PC-3 (cell line): ENCODE measurements at regions not wholly inside any gene's neighbourhood (a gene's known extent, or its start where the extent isn't known, plus 50 kb on each side); places are given as distances from the start of the nearest gene placed in this dataset.

Experiments used
- ATAC-seq: fragments of 200-7000 bp; cut with Tn5 transposase; 2 replicates; pipeline ENCODE4 v1.9.1; 2020; ENCODE audit warnings: mild to moderate bottlenecking, moderate library complexity
- BruUV-seq: library from RNA; stranded (reverse); fragments of 400-500 nt; replicated peaks from 2 replicates; lab custom pipeline; 2021; lab: Mats Ljungman, UMichigan
- CTCF ChIA-PET: fragments of 300-600 bp; sonication (Branson Sonifier 250); formaldehyde crosslinking; loops from one replicate; lab custom pipeline; 2022; ENCODE audit warnings: antibody characterized with exemption; lab: Charles Lee
- POLR2A ChIA-PET: fragments of 300-600 bp; sonication (Branson Sonifier 250); formaldehyde crosslinking; loops from one replicate; lab custom pipeline; 2022; ENCODE audit warnings: antibody characterized with exemption; ENCODE audit not compliant: unreplicated experiment; lab: Charles Lee
- DNase-seq: peaks from one replicate; pipeline ENCODE4 v3.0.0-alpha.2; 2015
- H2AFZ ChIP-seq: fragments of 300-600 bp; sonication (generic); 2 replicates; pipeline ENCODE4 v1.6.0; 2016; ENCODE audit warnings: antibody characterized with exemption, low read length
- H3F3A ChIP-seq: fragments of 300-600 bp; sonication (generic); one replicate; pipeline ENCODE4 v1.6.0; 2017; ENCODE audit warnings: antibody characterized with exemption, low read length, control low read depth, mild to moderate bottlenecking; ENCODE audit not compliant: unreplicated experiment
- H3K27ac ChIP-seq: fragments of 300-600 bp; sonication (generic); 2 replicates; pipeline ENCODE4 v1.5.1; 2016; ENCODE audit warnings: mild to moderate bottlenecking, low read length
- H3K27me3 ChIP-seq: fragments of 300-600 bp; sonication (generic); 2 replicates; pipeline ENCODE4 v1.6.1; 2016; ENCODE audit warnings: low read length, mixed read lengths
- H3K36me3 ChIP-seq: fragments of 300-600 bp; sonication (generic); 2 replicates; pipeline ENCODE4 v1.6.1; 2016; ENCODE audit warnings: low read depth, mixed run types, low read length, mixed read lengths
- H3K4me1 ChIP-seq: fragments of 300-600 bp; sonication (generic); 2 replicates; pipeline ENCODE4 v1.5.1; 2016; ENCODE audit warnings: low read length; ENCODE audit not compliant: insufficient read depth
- H3K4me2 ChIP-seq: fragments of 300-600 bp; sonication (generic); 2 replicates; pipeline ENCODE4 v1.6.0; 2016; ENCODE audit warnings: low read length
- H3K4me3 ChIP-seq: fragments of 300-600 bp; sonication (generic); 2 replicates; pipeline ENCODE4 v1.5.1; 2016; ENCODE audit warnings: mild to moderate bottlenecking, low read length, mixed read lengths
- H3K79me2 ChIP-seq: fragments of 300-600 bp; sonication (generic); 2 replicates; pipeline ENCODE4 v1.6.1; 2017; ENCODE audit warnings: low read length, mixed read lengths
- H3K9ac ChIP-seq: fragments of 300-600 bp; sonication (generic); 2 replicates; pipeline ENCODE4 v1.6.0; 2016; ENCODE audit warnings: mild to moderate bottlenecking, low read length
- H3K9me2 ChIP-seq: fragments of 300-600 bp; sonication (generic); replicated peaks from 2 replicates; pipeline ENCODE4 v1.6.1; 2016; ENCODE audit warnings: mixed run types, low read length, mixed read lengths
- H3K9me3 ChIP-seq: fragments of 300-600 bp; sonication (generic); 2 replicates; pipeline ENCODE4 v1.6.1; 2016; ENCODE audit warnings: low read length, mixed read lengths
- H4K20me1 ChIP-seq: fragments of 300-600 bp; sonication (generic); 2 replicates; pipeline ENCODE4 v1.6.1; 2016; ENCODE audit warnings: low read length, mixed read lengths
- EZH2 ChIP-seq: fragments of 300-600 bp; sonication (generic); IDR thresholded peaks from one replicate; pipeline ENCODE4 v1.6.1; 2017; ENCODE audit warnings: antibody characterized with exemption, mild to moderate bottlenecking, low read length; ENCODE audit not compliant: unreplicated experiment
- EZH2phosphoT487 ChIP-seq: fragments of 300-600 bp; sonication (generic); IDR thresholded peaks from 2 replicates; pipeline ENCODE4 v1.6.1; 2018; ENCODE audit warnings: mild to moderate bottlenecking, antibody characterized with exemption, low read length, borderline replicate concordance
- intact Hi-C: fragments of 100-400 bp; cut with micrococcal nuclease; formaldehyde crosslinking; loops from 2 replicates; pipeline ENCODE4 v1.9.0; 2023
- TF ChIP-seq, protein P1 (sequence below): fragments of 300-600 bp; sonication (generic); conservative IDR thresholded peaks from 2 replicates; pipeline ENCODE4 v1.5.1; 2017; ENCODE audit warnings: antibody characterized with exemption, low read depth, mild to moderate bottlenecking, low read length

- Histone ChIP-seq H3K27me3 (peaks cover 80% of the 10 kb centered on the region), H2AFZ (no peak overlapping the region), H3K9me3 (no peaks in the 10 kb centered on the region), H3K79me2 (no peaks in the 10 kb centered on the region), H3K9me2 (no peaks in the 10 kb centered on the region), H3K9ac (no peak overlapping the region), H3K4me2 (no peak overlapping the region), H4K20me1 (no peaks in the 10 kb centered on the region), H3K4me3 (no peak overlapping the region), H3K4me1 (no peaks in the 10 kb centered on the region), H3K36me3 (no peaks in the 10 kb centered on the region), H3F3A (no peaks in the 10 kb centered on the region), H3K27ac (no peak overlapping the region)
- DNase-seq (no peak), ATAC-seq (no peak)
- intact Hi-C loops: no loop called here
- TF ChIP-seq, protein P1, sequence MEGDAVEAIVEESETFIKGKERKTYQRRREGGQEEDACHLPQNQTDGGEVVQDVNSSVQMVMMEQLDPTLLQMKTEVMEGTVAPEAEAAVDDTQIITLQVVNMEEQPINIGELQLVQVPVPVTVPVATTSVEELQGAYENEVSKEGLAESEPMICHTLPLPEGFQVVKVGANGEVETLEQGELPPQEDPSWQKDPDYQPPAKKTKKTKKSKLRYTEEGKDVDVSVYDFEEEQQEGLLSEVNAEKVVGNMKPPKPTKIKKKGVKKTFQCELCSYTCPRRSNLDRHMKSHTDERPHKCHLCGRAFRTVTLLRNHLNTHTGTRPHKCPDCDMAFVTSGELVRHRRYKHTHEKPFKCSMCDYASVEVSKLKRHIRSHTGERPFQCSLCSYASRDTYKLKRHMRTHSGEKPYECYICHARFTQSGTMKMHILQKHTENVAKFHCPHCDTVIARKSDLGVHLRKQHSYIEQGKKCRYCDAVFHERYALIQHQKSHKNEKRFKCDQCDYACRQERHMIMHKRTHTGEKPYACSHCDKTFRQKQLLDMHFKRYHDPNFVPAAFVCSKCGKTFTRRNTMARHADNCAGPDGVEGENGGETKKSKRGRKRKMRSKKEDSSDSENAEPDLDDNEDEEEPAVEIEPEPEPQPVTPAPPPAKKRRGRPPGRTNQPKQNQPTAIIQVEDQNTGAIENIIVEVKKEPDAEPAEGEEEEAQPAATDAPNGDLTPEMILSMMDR: no peak
- ChIA-PET POLR2A (no interaction called here), CTCF (no interaction called here)
- BruUV-seq: no TSS peak
Observed at GRCh38 chr12:131464081-131464480, 246.8 kb upstream of the SFSWAP start.

DNA sequence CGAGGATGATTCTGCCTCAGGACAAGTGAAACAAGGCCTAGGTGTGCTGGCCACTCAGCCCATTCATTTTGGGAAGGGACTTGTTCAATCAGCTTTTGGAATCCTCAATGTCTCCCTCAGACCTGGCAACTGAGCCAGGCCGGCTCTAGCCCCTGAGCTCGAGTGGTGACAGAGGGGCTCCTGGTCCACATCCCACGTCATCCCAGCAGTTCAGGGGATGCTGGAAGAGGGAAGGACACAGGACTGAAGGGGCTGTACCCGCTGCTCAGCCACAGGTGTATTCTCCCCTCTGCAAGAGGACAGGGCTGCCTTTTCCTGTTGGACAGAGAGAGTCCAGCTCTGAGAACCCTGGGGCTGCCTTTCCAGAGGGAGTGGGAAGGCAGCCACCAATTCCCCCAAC, 244.6 kb upstream of the SFSWAP start:
- no peaks in the 10 kb centered on the region for H3F3A ChIP-seq
- H3K79me2 ChIP-seq: no peaks in the 10 kb centered on the region
- no peak overlapping the region for H3K4me3 ChIP-seq
- H3K4me1 ChIP-seq: no peaks in the 10 kb centered on the region
- intact Hi-C loops: no loop called here
- no peaks in the 10 kb centered on the region for H3K36me3 ChIP-seq
- H4K20me1 ChIP-seq: no peaks in the 10 kb centered on the region
- no peak overlapping the region for H3K9ac ChIP-seq
- H3K4me2 ChIP-seq: no peak overlapping the region
- peaks cover 64% of the 10 kb centered on the region for H3K27me3 ChIP-seq
- ATAC-seq (no peak), DNase-seq (no peak)
- H3K9me3 ChIP-seq: no peaks in the 10 kb centered on the region
- no TSS peak for BruUV-seq
- ChIA-PET CTCF (no interaction called here), POLR2A (no interaction called here)
- TF ChIP-seq EZH2: no peak
- TF ChIP-seq, protein P1: no peak
- no peaks in the 10 kb centered on the region for H3K9me2 ChIP-seq
- no peak overlapping the region for H3K27ac ChIP-seq
- H2AFZ ChIP-seq: no peak overlapping the region

DNA sequence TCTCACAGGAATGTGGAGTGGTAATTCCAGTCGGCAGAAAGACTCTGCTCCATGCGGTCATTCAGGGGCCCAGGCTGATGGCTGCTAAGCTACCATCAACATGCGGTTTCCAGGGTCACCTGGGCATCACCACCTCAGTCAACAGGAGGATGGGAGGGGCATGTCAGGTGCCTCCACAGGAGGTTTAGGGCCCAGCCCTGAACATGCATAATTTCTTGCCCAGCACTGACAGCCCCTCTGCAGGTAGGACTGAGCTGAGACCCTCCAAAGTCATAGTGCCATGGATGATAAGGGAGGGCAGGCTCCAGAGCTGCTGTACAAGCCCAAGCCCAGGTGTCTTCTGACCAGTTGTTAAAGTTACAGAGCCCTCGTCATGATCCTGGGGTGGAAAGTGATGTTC, 244.0 kb upstream of the SFSWAP start:
- Histone ChIP-seq H3K9ac (no peak overlapping the region), H3K4me3 (no peak overlapping the region), H3K4me2 (no peak overlapping the region), H4K20me1 (no peaks in the 10 kb centered on the region), H3K4me1 (no peaks in the 10 kb centered on the region), H3K79me2 (no peaks in the 10 kb centered on the region), H3K36me3 (no peaks in the 10 kb centered on the region), H2AFZ (no peak overlapping the region), H3K9me3 (no peaks in the 10 kb centered on the region), H3K27ac (no peak overlapping the region), H3F3A (no peaks in the 10 kb centered on the region), H3K27me3 (peaks cover 65% of the 10 kb centered on the region), H3K9me2 (no peaks in the 10 kb centered on the region)
- TF ChIP-seq, protein P1: no peak
- TF ChIP-seq EZH2 (no peak), EZH2phosphoT487 (no peak)
- ChIA-PET POLR2A (no interaction called here), CTCF (no interaction called here)
- intact Hi-C loops: no loop called here
- ATAC-seq (no peak), DNase-seq (no peak)
- no TSS peak for BruUV-seq
